Endothelial cell of umbilical vein (primary cell): ENCODE measurements at regions not wholly inside any gene's neighbourhood (a gene's known extent, or its start where the extent isn't known, plus 50 kb on each side); places are given as distances from the start of the nearest gene placed in this dataset.

Experiments used
- BruUV-seq: library from RNA; stranded (reverse); fragments of 400-500 nt; replicated peaks from 2 replicates; lab custom pipeline; 2021; lab: Mats Ljungman, UMichigan
- CTCF ChIA-PET: fragments of 300-600, 350-600 bp; sonication (Branson Sonifier 250); formaldehyde crosslinking; loops from one replicate; lab custom pipeline; 2021; ENCODE audit warnings: antibody characterized with exemption, inconsistent platforms; lab: Charles Lee
- POLR2A ChIA-PET: fragments of 300-600, 350-600 bp; sonication (Branson Sonifier 250); formaldehyde crosslinking; loops from one replicate; lab custom pipeline; 2021; ENCODE audit warnings: antibody characterized with exemption, inconsistent platforms; lab: Charles Lee
- DNase-seq: peaks from one replicate; pipeline ENCODE4 v3.0.0-alpha.2; 2011; ENCODE audit warnings: low read depth, low spot score
- FAIRE-seq: peaks from 2 replicates; lab custom pipeline; 2011; peaks lifted over from hg19 to GRCh38; lab: Jason Lieb, UNC
- H2AFZ ChIP-seq: 2 replicates; pipeline ENCODE4 v1.6.0; 2012; ENCODE audit warnings: low read depth, low read length, control low read depth, inconsistent platforms
- H3K27ac ChIP-seq: 2 replicates; pipeline ENCODE4 v1.5.1; 2011; ENCODE audit warnings: low read depth, mild to moderate bottlenecking, control low read depth, low read length, moderate library complexity; ENCODE audit not compliant: insufficient read depth
- H3K27me3 ChIP-seq, 2 experiments: 2 replicates each; pipeline versions ENCODE4 v1.6.0 to v1.6.1; 2011; ENCODE audit warnings: low read length in 2 of 2, mixed read lengths in 1 of 2; ENCODE audit not compliant: control insufficient read depth in 2 of 2, insufficient read depth in 2 of 2
- H3K36me3 ChIP-seq, 2 experiments: 2 replicates in 1 of 2; 3 replicates in 1 of 2; pipeline ENCODE4 v1.5.1; 2011; ENCODE audit warnings: low read length in 2 of 2, mild to moderate bottlenecking in 1 of 2, moderate library complexity in 1 of 2; ENCODE audit not compliant: control insufficient read depth in 2 of 2, insufficient read depth in 2 of 2; ENCODE audit errors: extremely low read depth in 1 of 2
- H3K4me1 ChIP-seq: 3 replicates; pipeline ENCODE4 v1.5.1; 2011; ENCODE audit warnings: mild to moderate bottlenecking, low read length; ENCODE audit not compliant: control insufficient read depth, insufficient read depth; ENCODE audit errors: extremely low read depth
- H3K4me2 ChIP-seq: 2 replicates; pipeline ENCODE4 v1.6.1; 2011; ENCODE audit warnings: low read length, control low read depth, mixed read lengths; ENCODE audit not compliant: insufficient read depth
- H3K4me3 ChIP-seq, 3 experiments: fragments of 200-600 bp in 1 of 3; sonication (generic), shearing (Covaris generic) in 1 of 3; replicated peaks in 1 of 3; 2 replicates each; pipeline ENCODE4 v1.5.1; 2011 to 2016; ENCODE audit warnings: control low read depth in 3 of 3, low read length in 3 of 3, mild to moderate bottlenecking in 2 of 3, inconsistent platforms in 1 of 3, low read depth in 1 of 3, moderate library complexity in 1 of 3; ENCODE audit not compliant: insufficient read depth in 1 of 3
- H3K79me2 ChIP-seq: 2 replicates; pipeline ENCODE4 v1.6.0; 2012; ENCODE audit warnings: low read length, inconsistent platforms; ENCODE audit not compliant: control insufficient read depth, insufficient read depth
- H3K9ac ChIP-seq: replicated peaks from 2 replicates; pipeline ENCODE3; 2011; ENCODE audit warnings: low read length, control low read depth; ENCODE audit not compliant: insufficient read depth; ENCODE audit errors: extremely low read depth
- H3K9me1 ChIP-seq: replicated peaks from 3 replicates; pipeline ENCODE4 v1.6.0; 2011; ENCODE audit warnings: mild to moderate bottlenecking, low read length; ENCODE audit not compliant: control insufficient read depth, insufficient read depth; ENCODE audit errors: extremely low read depth
- H3K9me3 ChIP-seq: replicated peaks from 2 replicates; pipeline ENCODE4 v1.5.1; 2012; ENCODE audit warnings: low read length, inconsistent platforms; ENCODE audit not compliant: control insufficient read depth, insufficient read depth
- H4K20me1 ChIP-seq: replicated peaks from 2 replicates; pipeline ENCODE3; 2011; ENCODE audit warnings: mild to moderate bottlenecking, low read length; ENCODE audit not compliant: control insufficient read depth, insufficient read depth; ENCODE audit errors: extremely low read depth
- EZH2 ChIP-seq: IDR thresholded peaks from 2 replicates; pipeline ENCODE4 v1.6.1; 2012; ENCODE audit warnings: borderline replicate concordance, low read depth, mild to moderate bottlenecking, moderate library complexity, low read length, inconsistent platforms; ENCODE audit not compliant: severe bottlenecking
- FOS ChIP-seq: IDR thresholded peaks from 2 replicates; pipeline ENCODE4 v1.6.1; 2011; ENCODE audit warnings: mild to moderate bottlenecking, low read length, moderate library complexity, borderline replicate concordance; ENCODE audit not compliant: insufficient read depth
- GATA2 ChIP-seq: IDR thresholded peaks from 2 replicates; pipeline ENCODE4 v1.7.0; 2011; ENCODE audit warnings: low read depth, mild to moderate bottlenecking, moderate library complexity, mixed read lengths, low read length; ENCODE audit not compliant: insufficient read length, insufficient read depth
- JUN ChIP-seq: IDR thresholded peaks from 2 replicates; pipeline ENCODE4 v1.6.1; 2011; ENCODE audit warnings: borderline replicate concordance, low read depth; ENCODE audit not compliant: insufficient read length, insufficient read depth
- MAX ChIP-seq: IDR thresholded peaks from 2 replicates; pipeline ENCODE4 v1.6.1; 2011; ENCODE audit not compliant: insufficient read depth, insufficient read length
- MYC ChIP-seq: IDR thresholded peaks from one replicate; pipeline ENCODE4 v1.6.1; 2011; ENCODE audit warnings: mild to moderate bottlenecking, low read depth, low read length
- POLR2A ChIP-seq: IDR thresholded peaks from 2 replicates; pipeline ENCODE4 v1.6.1; 2012; ENCODE audit warnings: low read depth, mild to moderate bottlenecking, control low read depth, low read length
- POLR2AphosphoS5 ChIP-seq: IDR thresholded peaks from 2 replicates; pipeline ENCODE4 v1.6.1; 2012; ENCODE audit warnings: low read depth, mild to moderate bottlenecking, control low read depth, low read length, moderate library complexity; ENCODE audit not compliant: insufficient read depth
- dilution Hi-C: fragments of 300-500 bp; cut with MboI; formaldehyde crosslinking; loops from one replicate; pipeline ENCODE4 v1.15.0; 2019; ENCODE audit warnings: low sequenced_read_pairs; ENCODE audit not compliant: extremely low pct_ligation_motif_present
- intact Hi-C: fragments of 100-400 bp; cut with micrococcal nuclease; formaldehyde crosslinking; loops from one replicate; pipeline ENCODE4 v1.10.0; 2022
- TF ChIP-seq, protein P1 (sequence below), 2 donors: IDR thresholded peaks; 1 replicate in 1 of 2; 2 replicates in 1 of 2; pipeline ENCODE4 v1.5.1; 2011; ENCODE audit warnings: low read length in 2 of 2, mild to moderate bottlenecking in 2 of 2, moderate library complexity in 2 of 2, control low read depth in 1 of 2, inconsistent platforms in 1 of 2, low read depth in 1 of 2; ENCODE audit not compliant: insufficient read depth in 1 of 2; ENCODE audit errors: extremely low read depth in 1 of 2

DNA sequence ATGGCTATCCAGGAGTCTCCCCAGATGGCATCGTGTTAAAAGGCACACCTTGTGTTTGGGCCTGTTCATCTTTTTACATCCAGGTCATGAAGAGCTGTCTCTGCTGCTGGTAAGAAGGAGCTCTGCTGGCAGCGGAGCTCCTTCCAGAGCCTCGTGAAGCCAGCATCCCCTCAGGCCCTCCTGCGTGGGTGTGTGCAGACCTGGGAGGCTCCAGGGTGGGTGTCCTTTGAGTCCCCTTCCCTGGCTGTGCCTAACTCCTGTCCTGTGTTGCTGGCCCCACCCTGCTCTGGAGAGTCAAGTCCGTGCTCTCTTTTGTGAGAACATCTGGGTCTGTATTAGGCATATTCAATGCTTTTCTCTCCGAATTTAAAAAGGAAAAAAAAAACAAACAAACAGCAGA, 149.6 kb upstream of the IRX2 start:
- DNase-seq: no peak
- Histone ChIP-seq H2AFZ (no peak overlapping the region), H3K9ac (no peak overlapping the region), H3K36me3 (no peaks in the 10 kb centered on the region), H3K9me3 (peaks cover 13% of the 10 kb centered on the region), H4K20me1 (no peaks in the 10 kb centered on the region), H3K4me1 (no peaks in the 10 kb centered on the region), H3K27ac (no peak overlapping the region), H3K9me1 (no peaks in the 10 kb centered on the region), H3K27me3 (no peaks in the 10 kb centered on the region), H3K79me2 (no peaks in the 10 kb centered on the region), H3K4me3 (no peak overlapping the region), H3K4me2 (no peak overlapping the region)
- ChIA-PET CTCF (no interaction called here), POLR2A (no interaction called here)
- dilution Hi-C loops (no loop called here), intact Hi-C loops (no loop called here)
- no peak for TF ChIP-seq FOS
- TF ChIP-seq GATA2: no peak
- TF ChIP-seq POLR2AphosphoS5: no peak
- no peak for TF ChIP-seq MYC
- no peak for TF ChIP-seq POLR2A
- no peak for TF ChIP-seq MAX
- no peak for TF ChIP-seq JUN
- TF ChIP-seq, protein P1, sequence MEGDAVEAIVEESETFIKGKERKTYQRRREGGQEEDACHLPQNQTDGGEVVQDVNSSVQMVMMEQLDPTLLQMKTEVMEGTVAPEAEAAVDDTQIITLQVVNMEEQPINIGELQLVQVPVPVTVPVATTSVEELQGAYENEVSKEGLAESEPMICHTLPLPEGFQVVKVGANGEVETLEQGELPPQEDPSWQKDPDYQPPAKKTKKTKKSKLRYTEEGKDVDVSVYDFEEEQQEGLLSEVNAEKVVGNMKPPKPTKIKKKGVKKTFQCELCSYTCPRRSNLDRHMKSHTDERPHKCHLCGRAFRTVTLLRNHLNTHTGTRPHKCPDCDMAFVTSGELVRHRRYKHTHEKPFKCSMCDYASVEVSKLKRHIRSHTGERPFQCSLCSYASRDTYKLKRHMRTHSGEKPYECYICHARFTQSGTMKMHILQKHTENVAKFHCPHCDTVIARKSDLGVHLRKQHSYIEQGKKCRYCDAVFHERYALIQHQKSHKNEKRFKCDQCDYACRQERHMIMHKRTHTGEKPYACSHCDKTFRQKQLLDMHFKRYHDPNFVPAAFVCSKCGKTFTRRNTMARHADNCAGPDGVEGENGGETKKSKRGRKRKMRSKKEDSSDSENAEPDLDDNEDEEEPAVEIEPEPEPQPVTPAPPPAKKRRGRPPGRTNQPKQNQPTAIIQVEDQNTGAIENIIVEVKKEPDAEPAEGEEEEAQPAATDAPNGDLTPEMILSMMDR (IDR thresholded peaks at IDR 0.05; ENCODE audit: extremely low read depth in 1 of 2, insufficient read depth in 1 of 2, low read depth in 1 of 2, low read length in 2 of 2): no peak
- no peak for TF ChIP-seq EZH2
- no peak for FAIRE-seq
- BruUV-seq: no TSS peak
